Astrocyte (in vitro differentiated cells and primary cell): ENCODE measurements at regions not wholly inside any gene's neighbourhood (a gene's known extent, or its start where the extent isn't known, plus 50 kb on each side); places are given as distances from the start of the nearest gene placed in this dataset.
"Not testable (repeated sequence)": the region's sequence is repeated elsewhere in the genome, so short reads cannot be mapped to it uniquely, and the experiment has no call there.

ENCODE experiments used
- CTCF ChIP-seq: IDR thresholded peaks from 2 replicates; pipeline ENCODE4 v1.5.1; 2011; ENCODE audit warnings: low read depth, mild to moderate bottlenecking, inconsistent platforms, low read length, moderate library complexity; ENCODE audit not compliant: insufficient read depth
- EZH2 ChIP-seq: IDR thresholded peaks from 2 replicates; pipeline ENCODE4 v1.6.1; 2012; ENCODE audit warnings: mild to moderate bottlenecking, low read length, inconsistent platforms; ENCODE audit not compliant: insufficient read depth

- TF ChIP-seq CTCF, EZH2: not testable (repeated sequence)
Measured at GRCh38 chr15:99791881-99792807, 58.9 kb upstream of the LYSMD4 start.
